MM.1S (cell line): ENCODE measurements at regions not wholly inside any gene's neighbourhood (a gene's known extent, or its start where the extent isn't known, plus 50 kb on each side); places are given as distances from the start of the nearest gene placed in this dataset.

Experiments used
- DNase-seq: peaks from one replicate; pipeline ENCODE4 v3.0.0-alpha.2; 2015
- H2AFZ ChIP-seq: fragments of 300-600 bp; sonication (generic); 2 replicates; pipeline ENCODE4 v1.6.0; 2016; ENCODE audit warnings: antibody characterized with exemption, low read length
- H3F3A ChIP-seq: fragments of 300-600 bp; sonication (generic); 2 replicates; pipeline ENCODE4 v1.6.1; 2016; ENCODE audit warnings: mild to moderate bottlenecking, antibody characterized with exemption, low read length, moderate library complexity, mixed read lengths; ENCODE audit not compliant: insufficient read depth
- H3K27ac ChIP-seq: fragments of 300-600 bp; sonication (generic); 2 replicates; pipeline ENCODE4 v1.5.1; 2016; ENCODE audit warnings: mild to moderate bottlenecking, low read length
- H3K27me3 ChIP-seq: fragments of 300-600 bp; sonication (generic); replicated peaks from 2 replicates; pipeline ENCODE4 v1.6.0; 2016; ENCODE audit warnings: low read length; ENCODE audit not compliant: insufficient read depth
- H3K36me3 ChIP-seq: fragments of 300-600 bp; sonication (generic); replicated peaks from 2 replicates; pipeline ENCODE4 v1.6.1; 2016; ENCODE audit warnings: mild to moderate bottlenecking, low read length, mixed read lengths; ENCODE audit not compliant: insufficient read depth
- H3K4me1 ChIP-seq: fragments of 300-600 bp; sonication (generic); 2 replicates; pipeline ENCODE4 v1.6.1; 2016; ENCODE audit warnings: low read length, mixed read lengths
- H3K4me2 ChIP-seq: fragments of 300-600 bp; sonication (generic); 2 replicates; pipeline ENCODE4 v1.6.0; 2016; ENCODE audit warnings: low read depth, low read length
- H3K4me3 ChIP-seq: fragments of 300-600 bp; sonication (generic); 2 replicates; pipeline ENCODE4 v1.5.1; 2016; ENCODE audit warnings: low read length, mixed read lengths
- H3K79me2 ChIP-seq: fragments of 300-600 bp; sonication (generic); 2 replicates; pipeline ENCODE4 v1.6.1; 2016; ENCODE audit warnings: mixed run types, low read length, mixed read lengths
- H3K9ac ChIP-seq: fragments of 300-600 bp; sonication (generic); 2 replicates; pipeline ENCODE4 v1.6.1; 2016; ENCODE audit warnings: low read length, mixed read lengths
- H3K9me2 ChIP-seq: fragments of 300-600 bp; sonication (generic); replicated peaks from 2 replicates; pipeline ENCODE4 v1.6.1; 2016; ENCODE audit warnings: mild to moderate bottlenecking, low read length, mixed read lengths; ENCODE audit not compliant: insufficient read depth
- H3K9me3 ChIP-seq: fragments of 300-600 bp; sonication (generic); replicated peaks from 2 replicates; pipeline ENCODE4 v1.6.1; 2016; ENCODE audit warnings: mild to moderate bottlenecking, low read length, mixed read lengths; ENCODE audit not compliant: insufficient read depth
- H4K20me1 ChIP-seq: fragments of 300-600 bp; sonication (generic); 2 replicates; pipeline ENCODE4 v1.6.1; 2016; ENCODE audit warnings: mild to moderate bottlenecking, low read length, moderate library complexity, mixed read lengths; ENCODE audit not compliant: insufficient read depth
- CTCF ChIP-seq: fragments of 300-600 bp; sonication (generic); IDR thresholded peaks from 2 replicates; pipeline ENCODE4 v1.5.1; 2016; ENCODE audit warnings: antibody characterized with exemption, low read length, mixed read lengths
- EZH2 ChIP-seq: fragments of 300-600 bp; sonication (generic); optimal IDR thresholded peaks from 2 replicates; pipeline ENCODE3; 2017; ENCODE audit warnings: low read depth, mild to moderate bottlenecking, antibody characterized with exemption, low read length, mixed read lengths
- EZH2phosphoT487 ChIP-seq: fragments of 300-600 bp; sonication (generic); IDR thresholded peaks from 2 replicates; pipeline ENCODE4 v1.6.1; 2018; ENCODE audit warnings: antibody characterized with exemption, low read length

- Histone ChIP-seq H3K36me3 (no peaks in the 10 kb centered on the region), H3K4me1 (no peaks in the 10 kb centered on the region), H3K9ac (no peak overlapping the region), H3K9me3 (no peaks in the 10 kb centered on the region), H4K20me1 (no peaks in the 10 kb centered on the region), H3F3A (no peaks in the 10 kb centered on the region), H3K79me2 (no peaks in the 10 kb centered on the region), H3K27ac (no peak overlapping the region), H3K4me2 (no peak overlapping the region), H2AFZ (no peak overlapping the region), H3K4me3 (no peak overlapping the region), H3K27me3 (no peaks in the 10 kb centered on the region), H3K9me2 (no peaks in the 10 kb centered on the region)
- TF ChIP-seq EZH2phosphoT487 (no peak), EZH2 (no peak), CTCF (no peak)
- DNase-seq, result no peak
Observed at GRCh38 chr6:63446405-63446804, 125.9 kb upstream of the LOC128125822 start.

- no peaks in the 10 kb centered on the region for H3K79me2 ChIP-seq
- H3K27me3 ChIP-seq, result no peaks in the 10 kb centered on the region
- no peak overlapping the region for H3K4me2 ChIP-seq
- no peaks in the 10 kb centered on the region for H3K9me2 ChIP-seq
- H3K4me3 ChIP-seq, result no peak overlapping the region
- no peak overlapping the region for H3K9ac ChIP-seq
- no peak for TF ChIP-seq CTCF
- no peak for TF ChIP-seq EZH2phosphoT487
- TF ChIP-seq EZH2, result no peak
- no peaks in the 10 kb centered on the region for H3F3A ChIP-seq
- H3K36me3 ChIP-seq, result no peaks in the 10 kb centered on the region
- no peaks in the 10 kb centered on the region for H3K4me1 ChIP-seq
- DNase-seq, result no peak
- no peak overlapping the region for H2AFZ ChIP-seq
- H4K20me1 ChIP-seq, result no peaks in the 10 kb centered on the region
- no peaks in the 10 kb centered on the region for H3K9me3 ChIP-seq
- no peak overlapping the region for H3K27ac ChIP-seq
Observed at GRCh38 chr6:63447134-63447533, 125.1 kb upstream of the LOC128125822 start.

- Histone ChIP-seq H3K9ac (no peak overlapping the region), H3K27me3 (no peaks in the 10 kb centered on the region), H3K4me1 (no peaks in the 10 kb centered on the region), H3K4me3 (no peak overlapping the region), H3K9me2 (no peaks in the 10 kb centered on the region), H3K36me3 (no peaks in the 10 kb centered on the region), H3K4me2 (no peak overlapping the region), H3K79me2 (no peaks in the 10 kb centered on the region), H3F3A (no peaks in the 10 kb centered on the region), H3K9me3 (no peaks in the 10 kb centered on the region), H3K27ac (no peak overlapping the region), H2AFZ (no peak overlapping the region), H4K20me1 (no peaks in the 10 kb centered on the region)
- DNase-seq, result no peak
- TF ChIP-seq EZH2phosphoT487 (no peak), CTCF (no peak), EZH2 (no peak)
Observed at GRCh38 chr6:63448229-63448628, 124.1 kb upstream of the LOC128125822 start.
